ENCODE measurements at regions not wholly inside any gene's neighbourhood (a gene's known extent, or its start where the extent isn't known, plus 50 kb on each side); places are given as distances from the start of the nearest gene placed in this dataset.

- dilution Hi-C loops (cut with MboI; ENCODE audit: extremely low pct_ligation_motif_present, low sequenced_read_pairs) = no loop called here
- CTCF ChIA-PET = no interaction called here
- Histone ChIP-seq H4K20me1 (replicated peaks; ENCODE audit: control insufficient read depth, extremely low read depth, insufficient read depth, low read length) (no peaks in the 10 kb centered on the region), H3K36me3 (ENCODE audit: control insufficient read depth in 2 of 2, extremely low read depth in 1 of 2, insufficient read depth in 2 of 2, low read length in 2 of 2) (no peaks in the 10 kb centered on the region), H3K27ac (ENCODE audit: insufficient read depth, low read depth, low read length) (no peak overlapping the region), H3K27me3 (ENCODE audit: control insufficient read depth in 2 of 2, insufficient read depth in 2 of 2, low read length in 2 of 2) (no peaks in the 10 kb centered on the region), H3K4me2 (ENCODE audit: insufficient read depth, low read length) (no peak overlapping the region), H3K9me3 (replicated peaks; ENCODE audit: control insufficient read depth, insufficient read depth, low read length) (no peaks in the 10 kb centered on the region), H3K9me1 (replicated peaks; ENCODE audit: control insufficient read depth, extremely low read depth, insufficient read depth, low read length) (no peaks in the 10 kb centered on the region), H2AFZ (ENCODE audit: low read depth, low read length) (no peak overlapping the region), H3K9ac (replicated peaks; ENCODE audit: extremely low read depth, insufficient read depth, low read length) (no peak overlapping the region), H3K4me1 (ENCODE audit: control insufficient read depth, extremely low read depth, insufficient read depth, low read length) (peaks cover 4% of the 10 kb centered on the region), H3K4me3 (replicated peaks in 1 of 3; ENCODE audit: insufficient read depth in 1 of 3, low read depth in 1 of 3, low read length in 3 of 3) (no peak overlapping the region), H3K79me2 (ENCODE audit: control insufficient read depth, insufficient read depth, low read length) (no peaks in the 10 kb centered on the region)
- POLR2A ChIA-PET = no interaction called here
- no peak for TF ChIP-seq POLR2AphosphoS5 (IDR thresholded peaks at IDR 0.05; ENCODE audit: insufficient read depth, low read depth, low read length)
- no peak for TF ChIP-seq FOS (IDR thresholded peaks at IDR 0.05; ENCODE audit: borderline replicate concordance, insufficient read depth, low read length)
- no TSS peak for BruUV-seq (replicated peaks)
- intact Hi-C loops (cut with micrococcal nuclease) = no loop called here
- no peak for DNase-seq (ENCODE audit: low read depth, low spot score)
- no peak for FAIRE-seq
Observed at GRCh38 chr12:127081058-127081457, 1185.9 kb upstream of the TMEM132C start.

- dilution Hi-C loops (cut with MboI; ENCODE audit: extremely low pct_ligation_motif_present, low sequenced_read_pairs) = no loop called here
- DNase-seq (ENCODE audit: low read depth, low spot score) (peak; percentile 35), FAIRE-seq (peak; percentile 47)
- H3K4me3 ChIP-seq (replicated peaks in 1 of 3; ENCODE audit: insufficient read depth in 1 of 3, low read depth in 1 of 3, low read length in 3 of 3) = peak overlapping the region in 2 of 3 experiments; percentile 71 to 76
- CTCF ChIA-PET = no interaction called here
- H3K9ac ChIP-seq (replicated peaks; ENCODE audit: extremely low read depth, insufficient read depth, low read length) = peak overlapping the region; percentile 47
- no peaks in the 10 kb centered on the region for H3K27me3 ChIP-seq (ENCODE audit: control insufficient read depth in 2 of 2, insufficient read depth in 2 of 2, low read length in 2 of 2)
- peaks cover 4% of the 10 kb centered on the region for H3K4me1 ChIP-seq (ENCODE audit: control insufficient read depth, extremely low read depth, insufficient read depth, low read length)
- H3K9me3 ChIP-seq (replicated peaks; ENCODE audit: control insufficient read depth, insufficient read depth, low read length) = no peaks in the 10 kb centered on the region
- H3K36me3 ChIP-seq (ENCODE audit: control insufficient read depth in 2 of 2, extremely low read depth in 1 of 2, insufficient read depth in 2 of 2, low read length in 2 of 2) = no peaks in the 10 kb centered on the region
- H3K27ac ChIP-seq (ENCODE audit: insufficient read depth, low read depth, low read length) = peak overlapping the region; percentile 45
- no peaks in the 10 kb centered on the region for H4K20me1 ChIP-seq (replicated peaks; ENCODE audit: control insufficient read depth, extremely low read depth, insufficient read depth, low read length)
- POLR2A ChIA-PET = no interaction called here
- H3K79me2 ChIP-seq (ENCODE audit: control insufficient read depth, insufficient read depth, low read length) = no peaks in the 10 kb centered on the region
- TF ChIP-seq POLR2AphosphoS5 (IDR thresholded peaks at IDR 0.05; ENCODE audit: insufficient read depth, low read depth, low read length) (no peak), JUN (IDR thresholded peaks at IDR 0.05; ENCODE audit: borderline replicate concordance, insufficient read depth, insufficient read length, low read depth) (no peak), CTCF (IDR thresholded peaks at IDR 0.05; ENCODE audit: extremely low read depth in 1 of 2, insufficient read depth in 1 of 2, low read depth in 1 of 2, low read length in 2 of 2) (no peak), EZH2 (IDR thresholded peaks at IDR 0.05; ENCODE audit: borderline replicate concordance, low read depth, low read length, severe bottlenecking) (no peak), MAX (IDR thresholded peaks at IDR 0.05; ENCODE audit: insufficient read depth, insufficient read length) (no peak), POLR2A (IDR thresholded peaks at IDR 0.05; ENCODE audit: low read depth, low read length) (no peak), FOS (IDR thresholded peaks at IDR 0.05; ENCODE audit: borderline replicate concordance, insufficient read depth, low read length) (no peak), MYC (IDR thresholded peaks at IDR 0.05; ENCODE audit: low read depth, low read length) (no peak), GATA2 (IDR thresholded peaks at IDR 0.05; ENCODE audit: insufficient read depth, insufficient read length, low read depth, low read length) (no peak)
- no peaks in the 10 kb centered on the region for H3K9me1 ChIP-seq (replicated peaks; ENCODE audit: control insufficient read depth, extremely low read depth, insufficient read depth, low read length)
- intact Hi-C loops (cut with micrococcal nuclease) = no loop called here
- H2AFZ ChIP-seq (ENCODE audit: low read depth, low read length) = peak overlapping the region; percentile 80
- H3K4me2 ChIP-seq (ENCODE audit: insufficient read depth, low read length) = peak overlapping the region; percentile 97
- BruUV-seq (replicated peaks) = no TSS peak
Observed at GRCh38 chr12:127083008-127083949, 1183.7 kb upstream of the TMEM132C start.

All from endothelial cell of umbilical vein (primary cell).